DND-41 (cell line): ENCODE measurements at regions not wholly inside any gene's neighbourhood (a gene's known extent, or its start where the extent isn't known, plus 50 kb on each side); places are given as distances from the start of the nearest gene placed in this dataset.

Experiments used
- CTCF ChIP-seq: IDR thresholded peaks from 2 replicates; pipeline ENCODE4 v1.5.1; 2012; ENCODE audit warnings: borderline replicate concordance, low read length, moderate library complexity, mild to moderate bottlenecking; ENCODE audit not compliant: poor library complexity, severe bottlenecking; ENCODE audit errors: extremely low read depth
- EZH2 ChIP-seq: IDR thresholded peaks from 3 replicates; pipeline ENCODE4 v1.6.1; 2012; ENCODE audit warnings: borderline replicate concordance, low read depth, mild to moderate bottlenecking, moderate library complexity, low read length, inconsistent platforms; ENCODE audit not compliant: severe bottlenecking

DNA sequence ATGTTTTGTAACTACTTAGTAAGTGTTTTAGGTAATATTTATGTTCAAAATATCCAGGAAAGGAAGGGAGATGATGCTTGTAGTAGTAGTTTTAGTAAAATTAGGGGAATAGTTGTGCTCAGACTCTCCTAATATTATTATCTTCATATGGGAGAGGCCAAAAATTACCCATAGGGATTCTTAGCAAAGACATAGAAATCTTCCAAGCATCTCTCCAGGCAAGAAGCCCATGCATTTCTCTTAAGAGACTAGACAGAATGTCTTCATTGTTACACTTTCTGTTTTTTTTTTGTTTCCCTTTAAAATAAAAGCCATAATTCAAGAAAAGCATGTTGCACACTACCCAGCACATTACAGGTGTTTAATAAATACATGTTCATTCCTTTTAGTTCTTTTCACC, 180.6 kb downstream of the CYB561 start:
- no peak for TF ChIP-seq CTCF
- TF ChIP-seq EZH2: no peak
